Thoracic aorta (tissue), 2 donors: ENCODE measurements at regions not wholly inside any gene's neighbourhood (a gene's known extent, or its start where the extent isn't known, plus 50 kb on each side); places are given as distances from the start of the nearest gene placed in this dataset.

Experiments used
- ATAC-seq: fragments of 150-250 bp; one replicate; pipeline ENCODE4 v1.8.0; 2017; ENCODE audit warnings: low read depth; ENCODE audit not compliant: insufficient number of reproducible peaks, low FRiP score
- DNase-seq: peaks from one replicate; pipeline ENCODE4 v3.0.0-alpha.2; 2020; ENCODE audit warnings: low spot score
- H3K27ac ChIP-seq, 2 donors: fragments of 200-600 bp; sonication (generic); 1 replicate in 1 of 2; 2 replicates in 1 of 2; pipeline ENCODE4 v1.5.1; 2016; ENCODE audit warnings: mild to moderate bottlenecking in 2 of 2, moderate library complexity in 2 of 2
- H3K27me3 ChIP-seq: fragments of 200-600 bp; sonication (generic); replicated peaks from 2 replicates; pipeline ENCODE4 v1.6.0; 2016; ENCODE audit warnings: mild to moderate bottlenecking; ENCODE audit not compliant: insufficient read depth
- H3K36me3 ChIP-seq: fragments of 200-600 bp; sonication (generic); one replicate; pipeline ENCODE4 v1.5.1; 2016
- H3K4me1 ChIP-seq, 2 donors: fragments of 200-600 bp; sonication (generic); 1 replicate in 1 of 2; 2 replicates in 1 of 2; pipeline versions ENCODE4 v1.5.1 to v1.6.0; 2016; ENCODE audit warnings: low read depth in 2 of 2, mild to moderate bottlenecking in 1 of 2; ENCODE audit not compliant: control insufficient read depth in 1 of 2
- H3K4me3 ChIP-seq: fragments of 200-600 bp; sonication (generic); 2 replicates; pipeline ENCODE4 v1.5.1; 2016; ENCODE audit warnings: mild to moderate bottlenecking
- H3K9me3 ChIP-seq: fragments of 200-600 bp; sonication (generic); 2 replicates; pipeline ENCODE4 v1.5.1; 2016
- CTCF ChIP-seq: fragments of 200-600 bp; sonication (generic); IDR thresholded peaks from one replicate; pipeline ENCODE4 v1.5.1; 2019; ENCODE audit warnings: antibody characterized with exemption

DNA sequence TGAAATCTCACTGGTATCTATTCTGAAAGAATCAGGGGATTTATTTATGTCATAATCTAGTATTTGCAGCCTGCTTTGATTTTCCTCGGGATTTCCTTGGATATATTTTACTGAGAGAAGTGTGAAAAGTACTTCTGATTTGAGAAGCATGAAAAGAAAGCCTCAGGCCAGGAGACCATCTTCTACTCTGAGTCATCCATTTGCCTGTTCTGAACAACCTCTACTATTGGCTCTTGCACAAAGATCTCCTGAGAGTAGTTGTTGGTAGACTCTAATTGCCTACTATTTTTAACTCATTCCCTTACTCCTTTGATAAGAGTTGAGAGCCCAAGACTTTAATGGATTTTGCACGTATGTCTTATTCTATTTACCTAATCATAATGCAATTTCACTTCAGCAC lies 318.9 kb downstream of the BCHE start:
- DNase-seq (no peak), ATAC-seq (no peak)
- no peaks in the 10 kb centered on the region for H3K4me1 ChIP-seq
- no peak overlapping the region for H3K27ac ChIP-seq
- no peak for TF ChIP-seq CTCF
- H3K9me3 ChIP-seq, result no peaks in the 10 kb centered on the region
- no peaks in the 10 kb centered on the region for H3K36me3 ChIP-seq
- H3K4me3 ChIP-seq, result no peak overlapping the region
- no peaks in the 10 kb centered on the region for H3K27me3 ChIP-seq

- Histone ChIP-seq H3K9me3 (no peaks in the 10 kb centered on the region), H3K4me3 (no peak overlapping the region), H3K27ac (no peak overlapping the region), H3K4me1 (no peaks in the 10 kb centered on the region), H3K27me3 (no peaks in the 10 kb centered on the region), H3K36me3 (no peaks in the 10 kb centered on the region)
- DNase-seq (no peak), ATAC-seq (no peak)
- no peak for TF ChIP-seq CTCF
Observed at GRCh38 chr3:165513715-165514701, 317.8 kb upstream of the SLITRK3 start.

GRCh38 chr3:165507576-165507975 lies 311.4 kb upstream of the SLITRK3 start:
- no peaks in the 10 kb centered on the region for H3K4me1 ChIP-seq
- H3K4me3 ChIP-seq, result no peak overlapping the region
- ATAC-seq, result no peak
- DNase-seq, result no peak
- H3K27me3 ChIP-seq, result no peaks in the 10 kb centered on the region
- H3K9me3 ChIP-seq, result no peaks in the 10 kb centered on the region
- no peaks in the 10 kb centered on the region for H3K36me3 ChIP-seq
- no peak overlapping the region for H3K27ac ChIP-seq
- TF ChIP-seq CTCF, result no peak

DNA sequence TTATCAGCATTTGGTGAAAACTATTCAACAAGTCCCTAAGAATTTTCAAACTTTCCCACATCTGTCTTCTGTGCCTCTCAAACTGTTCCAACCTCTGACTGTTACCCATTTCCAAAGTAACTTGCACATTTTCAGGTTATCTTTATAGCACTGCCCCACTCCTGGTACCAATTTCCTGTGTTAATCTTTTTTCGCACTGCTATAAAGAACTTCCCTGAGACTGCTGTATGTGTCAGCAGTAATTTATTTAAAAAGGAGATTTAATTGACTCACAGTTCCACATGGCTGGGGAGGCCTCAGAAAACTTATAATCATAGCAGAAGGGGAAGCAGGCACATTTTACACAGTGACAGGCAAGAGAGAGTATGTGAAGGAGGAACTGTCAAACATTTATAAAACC lies 310.9 kb upstream of the SLITRK3 start:
- H3K36me3 ChIP-seq, result no peaks in the 10 kb centered on the region
- no peaks in the 10 kb centered on the region for H3K9me3 ChIP-seq
- TF ChIP-seq CTCF, result no peak
- H3K4me3 ChIP-seq, result no peak overlapping the region
- no peaks in the 10 kb centered on the region for H3K27me3 ChIP-seq
- DNase-seq, result no peak
- no peaks in the 10 kb centered on the region for H3K4me1 ChIP-seq
- ATAC-seq, result no peak
- H3K27ac ChIP-seq, result no peak overlapping the region

- ATAC-seq (no peak), DNase-seq (no peak)
Observed at GRCh38 chr3:165505657-165506056, 309.5 kb upstream of the SLITRK3 start.

More at GRCh38 chr3:165505657-165506056, 309.5 kb upstream of the SLITRK3 start:
- Histone ChIP-seq H3K4me3 (no peak overlapping the region), H3K36me3 (no peaks in the 10 kb centered on the region), H3K4me1 (no peaks in the 10 kb centered on the region), H3K27me3 (no peaks in the 10 kb centered on the region), H3K9me3 (no peaks in the 10 kb centered on the region), H3K27ac (no peak overlapping the region)
- no peak for TF ChIP-seq CTCF
